GM18861 (cell line): ENCODE measurements at regions not wholly inside any gene's neighbourhood (a gene's known extent, or its start where the extent isn't known, plus 50 kb on each side); places are given as distances from the start of the nearest gene placed in this dataset.

Experiments used
- ATAC-seq: cut with Tn5 transposase; IDR thresholded peaks from one replicate; pipeline ENCODE4 v1.9.1; 2021; ENCODE audit not compliant: unreplicated experiment

DNA sequence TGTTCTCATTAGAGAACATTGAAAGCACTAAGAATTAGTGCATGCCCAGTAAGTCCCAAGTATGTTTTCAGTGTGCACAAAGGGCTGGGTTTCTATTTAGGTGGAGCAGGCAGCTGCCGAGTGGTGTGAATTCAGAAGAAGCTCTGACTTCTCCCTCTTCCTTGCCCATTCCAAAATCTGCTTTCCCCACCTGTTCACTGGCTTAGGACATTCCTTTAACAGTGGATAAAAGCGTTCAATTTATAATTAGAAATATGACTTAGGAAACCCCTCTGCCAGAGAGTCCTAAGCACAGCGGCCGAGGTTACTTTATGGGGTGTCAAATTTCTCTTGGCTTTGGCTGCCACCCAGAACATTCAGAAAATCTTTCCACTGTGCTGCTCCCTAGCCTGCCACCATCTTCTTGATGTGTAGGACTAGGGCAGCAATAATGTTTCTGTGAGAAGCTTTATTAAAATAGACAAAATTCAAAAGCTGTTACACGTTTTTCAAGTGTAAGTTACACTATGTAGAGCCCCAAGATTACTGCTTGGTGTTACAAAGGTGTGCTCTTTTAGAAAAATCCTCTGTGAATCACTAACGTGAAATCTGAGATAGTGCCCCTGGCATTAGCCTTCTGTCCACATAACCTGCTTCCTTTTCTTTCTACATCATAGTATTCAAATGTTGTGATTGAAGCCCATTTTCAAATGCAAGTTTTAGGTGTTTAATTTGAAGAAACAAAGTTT lies 191.6 kb upstream of the ANKRD50 start:
- ATAC-seq: no peak

DNA sequence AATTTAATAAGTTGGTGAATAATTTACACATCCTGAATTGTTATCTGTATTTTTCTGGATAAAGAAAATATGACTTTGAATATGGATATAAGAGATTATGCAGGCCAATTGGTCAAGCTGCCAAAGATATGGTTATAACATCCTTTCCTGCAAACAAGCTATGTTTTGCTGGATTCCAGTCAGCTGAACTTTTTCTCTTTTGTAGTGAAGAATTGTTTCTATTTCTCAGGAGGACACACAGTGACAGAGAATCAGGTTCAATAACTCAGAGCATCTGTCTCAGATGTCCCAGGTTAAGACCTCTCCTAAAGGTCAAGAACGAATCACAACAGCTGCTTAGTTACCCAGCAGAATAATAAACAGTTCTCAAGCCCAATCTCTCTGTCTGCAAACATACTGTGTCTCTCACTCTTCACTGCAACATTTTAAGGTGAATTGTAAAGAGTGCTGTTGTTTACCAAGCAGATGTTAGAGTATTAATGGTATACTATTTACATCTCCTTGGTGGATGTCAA lies 189.5 kb upstream of the ANKRD50 start:
- no peak for ATAC-seq

DNA sequence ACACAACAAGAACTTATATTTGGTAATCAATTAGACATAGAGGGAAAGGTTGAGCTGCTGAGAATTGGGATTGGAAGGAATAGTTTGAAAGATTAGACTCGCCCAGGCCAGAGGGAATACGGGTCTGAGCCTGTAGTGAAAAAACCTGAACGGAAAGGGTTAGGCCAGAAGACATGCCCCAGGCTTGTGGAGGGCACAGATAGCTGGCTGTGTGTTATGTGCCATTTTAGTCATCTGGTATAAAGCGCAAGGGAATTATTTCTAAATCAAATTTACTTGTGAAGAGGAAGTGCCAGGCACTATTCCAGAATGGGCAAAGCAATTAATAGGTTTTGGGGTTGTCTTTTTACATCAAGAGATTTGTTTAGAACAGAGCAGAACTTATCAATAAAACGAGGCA lies 187.5 kb upstream of the ANKRD50 start:
- ATAC-seq: no peak

DNA sequence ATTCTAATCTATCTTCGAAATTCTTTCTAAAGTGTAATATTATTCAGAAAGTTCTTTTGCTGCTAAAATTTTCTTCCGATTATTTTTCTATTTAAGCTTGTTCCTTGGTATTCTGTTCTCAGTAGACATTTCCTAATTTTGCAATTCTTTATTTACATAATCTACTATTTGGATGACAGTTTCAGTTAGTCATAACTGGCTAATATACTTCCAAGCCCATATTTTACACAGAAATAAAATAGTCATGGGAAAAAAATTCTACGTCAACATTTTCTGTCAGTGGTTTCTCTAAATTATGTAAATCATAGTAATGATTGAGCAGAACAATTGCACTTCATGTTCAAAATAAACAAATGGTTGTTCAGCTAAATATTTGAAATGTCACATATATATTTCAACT lies 178.0 kb upstream of the ANKRD50 start:
- no peak for ATAC-seq

DNA sequence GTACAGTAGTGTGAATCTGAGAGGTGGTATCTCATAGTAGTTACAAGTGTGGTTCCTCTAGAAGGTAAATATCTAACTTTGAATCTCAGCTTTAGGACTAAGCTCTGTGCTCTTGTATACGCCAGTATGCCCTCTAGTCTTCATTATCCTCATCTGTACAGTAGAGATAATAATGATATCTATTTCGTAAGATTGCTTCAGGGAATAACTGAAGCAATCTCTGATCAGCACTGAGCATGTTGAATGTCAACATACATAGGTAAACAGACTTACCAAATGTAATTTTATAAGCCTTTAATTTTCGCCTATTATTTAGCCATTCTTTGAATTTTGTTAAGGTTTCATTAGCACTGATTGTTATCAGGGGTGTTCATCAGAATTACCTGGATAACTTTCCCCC lies 175.2 kb upstream of the ANKRD50 start:
- no peak for ATAC-seq

DNA sequence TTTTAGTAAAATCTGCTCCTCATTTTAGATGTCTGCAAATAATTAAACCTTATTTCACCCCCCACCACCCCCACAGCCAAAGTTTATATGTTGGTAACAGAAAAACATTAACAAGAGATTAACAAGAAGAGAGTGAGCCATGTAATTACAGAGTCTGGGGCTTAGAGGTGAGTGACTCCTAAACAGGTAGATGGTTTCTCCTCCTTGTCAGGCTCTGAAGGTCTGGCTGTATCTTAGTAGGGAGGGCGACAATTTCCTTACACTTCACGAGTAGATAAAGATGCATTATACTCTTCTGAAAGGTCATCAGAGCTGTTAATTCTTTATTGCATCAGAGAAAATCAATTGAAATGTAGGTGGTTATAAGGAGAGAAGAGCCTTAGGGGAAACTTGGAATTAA lies 171.8 kb upstream of the ANKRD50 start:
- ATAC-seq: no peak

DNA sequence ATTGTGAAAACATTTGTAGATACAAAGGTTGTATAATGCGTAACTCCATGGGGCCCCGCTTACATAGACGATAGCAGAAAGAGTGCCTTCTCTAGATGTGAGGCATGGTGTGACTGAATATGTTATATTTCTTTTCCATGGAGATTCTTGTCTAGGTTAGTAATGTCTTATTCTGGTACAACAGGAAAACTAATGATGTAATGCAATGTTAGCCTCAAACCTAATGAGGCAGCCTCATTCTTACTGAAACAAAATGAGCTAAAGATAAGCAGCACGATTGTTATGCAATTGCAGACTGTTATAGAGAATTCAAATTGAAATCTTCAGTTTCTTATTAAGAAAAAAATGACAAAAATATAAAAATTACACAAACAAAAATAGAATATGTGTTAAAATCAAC lies 171.1 kb upstream of the ANKRD50 start:
- ATAC-seq: no peak

DNA sequence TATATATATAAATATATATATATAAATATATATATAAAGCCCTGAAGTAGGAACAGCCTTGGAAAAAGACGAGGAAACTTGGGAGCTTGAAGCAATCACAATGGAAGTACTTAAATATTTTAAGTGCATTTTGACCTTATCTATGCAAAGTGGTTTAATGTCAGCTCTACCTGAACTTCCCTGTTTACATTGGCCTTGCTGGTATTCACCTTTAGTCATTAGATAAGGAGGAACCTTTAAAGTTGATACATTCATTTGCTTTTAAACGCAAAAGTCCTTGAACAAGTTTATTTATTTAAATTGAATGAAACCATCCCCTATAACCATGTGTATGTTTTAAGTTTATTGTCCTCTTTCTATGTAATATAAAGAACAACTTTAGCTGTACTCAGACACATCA lies 166.7 kb upstream of the ANKRD50 start:
- ATAC-seq: no peak

DNA sequence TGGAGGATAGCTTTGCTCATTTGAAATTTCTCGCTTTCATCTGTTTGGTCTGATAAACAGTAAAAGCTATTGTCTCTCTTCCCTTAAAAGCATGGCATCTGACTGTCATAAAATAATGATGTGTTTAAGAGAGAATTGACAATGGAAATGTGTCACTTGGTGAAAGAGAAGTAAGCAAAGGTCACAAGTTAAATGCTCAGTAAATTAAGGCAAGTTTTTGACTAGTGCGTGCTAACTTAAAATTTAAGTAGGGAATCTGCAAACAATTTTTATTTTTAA lies 161.6 kb upstream of the ANKRD50 start:
- no peak for ATAC-seq

DNA sequence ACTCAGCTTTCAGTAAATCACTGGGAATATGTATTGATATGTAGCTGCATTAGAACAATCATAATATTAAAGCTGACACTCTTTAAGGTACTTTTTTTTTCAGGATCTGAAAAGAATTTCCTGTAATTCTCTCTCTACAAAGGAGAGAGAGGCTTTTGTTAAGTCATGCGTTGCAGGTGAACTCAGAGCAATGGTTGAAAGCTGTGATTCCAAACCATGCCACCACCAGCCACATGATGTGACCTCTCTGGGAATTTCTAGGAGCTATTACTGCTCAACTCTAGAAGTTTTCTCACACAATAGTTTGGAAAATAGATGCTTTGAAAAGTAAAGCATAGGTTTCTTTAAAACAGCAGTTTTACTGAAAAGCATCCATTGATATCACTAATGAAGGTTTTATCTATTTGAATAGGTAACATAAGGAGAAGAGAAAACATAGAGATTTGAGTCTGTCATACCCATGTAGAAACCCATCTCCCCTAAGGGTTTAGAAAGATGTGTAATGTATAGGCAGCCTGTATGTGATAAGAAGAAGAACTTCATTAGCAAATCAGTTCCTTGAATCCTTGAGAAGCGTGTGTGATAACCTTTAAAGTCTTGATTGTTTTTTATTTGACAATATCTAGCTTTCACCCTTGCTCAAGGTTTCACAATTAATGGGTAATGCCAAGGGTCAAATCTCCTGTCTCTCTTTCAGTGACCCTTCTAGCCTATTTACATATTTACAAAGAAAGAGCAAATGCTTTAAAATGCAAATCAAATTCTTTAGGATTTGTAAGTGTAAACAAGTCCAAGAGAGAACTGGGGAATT lies 161.0 kb upstream of the ANKRD50 start:
- no peak for ATAC-seq

DNA sequence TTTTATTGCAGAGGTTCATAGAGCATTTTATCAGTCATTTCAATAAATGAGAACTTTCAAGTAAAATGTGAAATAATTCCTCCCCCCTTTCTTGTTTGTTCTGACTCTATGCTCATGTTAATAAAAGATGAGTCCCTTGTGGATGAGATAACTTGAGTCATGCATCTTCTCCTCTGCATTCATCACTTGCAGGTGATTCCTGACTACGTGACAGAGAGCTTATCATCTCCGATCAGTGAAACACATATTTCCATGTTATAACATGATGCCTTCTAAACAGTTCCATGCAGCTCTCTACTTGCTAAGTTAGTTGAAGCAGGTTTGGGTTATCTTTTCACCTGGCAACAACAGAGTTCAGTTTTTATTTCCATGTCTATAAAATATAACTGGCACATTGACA lies 160.1 kb upstream of the ANKRD50 start:
- ATAC-seq: no peak

DNA sequence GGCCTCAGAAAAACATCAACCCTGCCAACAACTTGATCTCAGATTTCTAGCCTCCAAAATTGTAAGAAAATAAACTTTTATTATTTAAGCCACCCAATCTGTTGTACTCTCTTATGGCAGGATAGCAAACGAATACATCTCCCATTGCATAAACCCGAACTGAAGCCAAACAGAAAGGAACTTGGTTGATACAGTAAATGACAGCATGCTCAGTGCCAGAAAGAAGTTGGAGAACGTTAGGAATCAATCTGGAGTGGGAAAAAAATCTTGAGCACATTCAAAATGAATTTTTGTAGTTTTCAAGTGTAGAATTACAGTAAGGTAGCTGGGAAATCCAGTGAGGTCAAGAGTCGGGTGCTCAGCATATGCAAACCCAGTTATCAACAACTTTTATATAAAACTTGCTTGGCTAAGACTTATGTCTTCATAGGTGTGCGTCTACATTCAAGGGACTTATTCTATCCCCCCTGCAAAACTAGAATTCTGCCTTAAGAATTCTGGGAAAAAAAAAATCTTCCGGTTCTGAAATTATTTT lies 157.5 kb upstream of the ANKRD50 start:
- no peak for ATAC-seq

DNA sequence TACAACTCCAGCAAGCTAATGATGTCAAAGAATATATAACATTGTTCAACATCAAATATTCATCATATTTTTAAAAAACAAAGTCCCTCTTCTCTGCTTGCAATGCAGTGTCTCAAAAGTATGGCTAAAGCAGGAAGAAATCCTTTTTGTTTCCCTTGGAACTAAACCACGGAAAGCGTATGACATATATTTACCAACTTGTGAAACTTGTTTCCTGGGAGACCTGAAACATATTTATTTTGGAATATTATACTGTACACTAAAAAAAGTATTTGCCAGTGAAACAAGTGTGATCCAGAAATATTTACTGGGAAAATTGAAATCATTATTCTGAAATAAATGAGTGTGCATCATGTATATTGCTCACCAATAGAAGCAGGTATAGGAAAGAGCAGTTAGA lies 156.0 kb upstream of the ANKRD50 start:
- no peak for ATAC-seq

DNA sequence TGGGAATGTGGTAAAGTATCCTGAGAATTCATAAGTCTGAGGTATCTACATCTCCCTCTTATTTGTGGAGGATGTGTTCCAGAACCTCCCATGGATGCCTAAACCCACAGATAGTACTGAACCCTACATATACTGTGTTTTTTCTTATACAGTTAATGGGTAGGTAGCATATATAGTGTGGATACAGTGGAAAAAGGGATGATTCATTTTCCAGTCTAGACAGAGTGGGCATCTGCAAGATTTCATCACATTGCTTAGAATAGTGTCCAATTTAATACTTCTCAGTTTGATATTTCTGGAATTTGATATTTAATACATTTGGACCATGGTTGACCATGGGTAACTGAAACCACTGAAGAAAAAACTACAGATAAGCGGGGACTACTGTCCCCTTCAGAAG lies 155.0 kb upstream of the ANKRD50 start:
- ATAC-seq: no peak

DNA sequence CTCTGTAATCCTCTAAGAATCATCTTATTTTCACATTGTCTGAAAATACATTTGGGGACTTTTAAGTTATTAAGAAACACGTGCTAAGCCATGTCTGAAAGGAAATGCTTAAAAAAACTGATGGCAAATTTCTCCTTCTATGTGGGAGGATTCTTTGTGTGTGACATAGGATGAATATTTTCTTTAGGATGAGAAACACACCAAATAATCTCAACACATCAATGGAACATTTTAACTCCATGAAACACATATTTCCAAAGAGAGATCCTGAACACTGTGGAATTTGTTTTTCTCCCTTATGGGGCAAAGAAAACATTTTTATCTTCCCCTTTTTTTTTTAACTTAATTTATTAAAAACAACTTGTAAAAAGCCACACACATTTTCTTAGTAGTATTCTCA lies 153.8 kb upstream of the ANKRD50 start:
- ATAC-seq: no peak

DNA sequence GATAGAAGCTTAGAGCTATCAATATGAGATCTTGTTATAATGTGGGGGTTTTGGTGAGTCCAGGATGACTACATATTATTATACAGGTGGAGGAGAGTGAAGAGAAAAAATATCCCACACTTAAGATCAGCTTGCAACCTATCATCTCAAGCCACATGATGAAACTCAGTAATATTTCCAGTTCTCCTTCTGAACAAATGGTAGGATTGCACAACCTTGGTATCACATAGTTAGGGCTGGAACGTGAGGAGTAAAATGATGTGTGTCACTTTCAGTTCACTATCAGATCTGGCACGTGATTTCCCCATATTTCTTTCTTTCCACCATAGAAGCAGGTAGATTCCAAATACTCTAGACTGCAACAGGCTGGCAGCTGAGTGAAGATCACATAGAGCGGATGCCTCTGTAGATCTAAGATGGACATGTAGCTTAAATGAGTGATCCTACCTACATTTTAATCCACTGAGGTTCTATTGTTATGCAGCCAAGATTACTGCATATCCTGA lies 150.6 kb upstream of the ANKRD50 start:
- no peak for ATAC-seq

DNA sequence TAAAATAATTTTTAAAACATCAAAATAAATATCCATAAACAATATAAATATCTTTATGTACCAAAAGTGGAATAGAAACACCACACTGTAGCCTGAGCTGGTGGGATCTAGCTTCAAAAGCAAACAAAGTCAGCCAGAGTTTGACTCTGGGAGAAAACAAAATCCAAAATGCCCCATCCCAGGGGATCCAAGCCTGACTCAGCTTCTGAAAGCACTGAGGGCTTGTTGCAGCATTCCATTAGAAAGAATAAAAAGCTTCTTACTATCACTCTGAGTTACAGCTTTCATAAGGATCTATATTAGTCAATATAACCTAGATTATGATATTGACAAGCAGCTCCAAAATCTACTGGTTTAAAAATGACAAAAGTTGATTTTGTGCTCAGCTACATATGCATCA lies 149.7 kb upstream of the ANKRD50 start:
- ATAC-seq: no peak

DNA sequence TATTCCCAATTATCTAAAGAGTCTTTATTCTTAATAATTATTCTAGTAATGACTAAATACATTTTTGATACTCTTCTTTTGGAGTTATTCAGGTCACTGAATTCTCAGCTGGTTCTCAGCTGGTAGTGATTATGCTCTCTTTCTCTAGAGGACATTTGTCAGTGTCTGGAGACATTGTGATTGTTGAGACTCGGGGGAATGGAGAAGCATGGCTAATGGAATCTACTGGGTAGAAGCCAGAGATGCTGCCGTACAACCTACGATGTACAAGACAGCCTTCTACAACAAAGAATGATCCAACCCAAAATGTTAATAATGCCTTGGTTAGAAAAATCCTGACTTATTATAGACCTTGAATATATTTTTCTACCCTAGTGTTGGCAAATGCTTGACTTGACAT lies 149.2 kb upstream of the ANKRD50 start:
- ATAC-seq: no peak

DNA sequence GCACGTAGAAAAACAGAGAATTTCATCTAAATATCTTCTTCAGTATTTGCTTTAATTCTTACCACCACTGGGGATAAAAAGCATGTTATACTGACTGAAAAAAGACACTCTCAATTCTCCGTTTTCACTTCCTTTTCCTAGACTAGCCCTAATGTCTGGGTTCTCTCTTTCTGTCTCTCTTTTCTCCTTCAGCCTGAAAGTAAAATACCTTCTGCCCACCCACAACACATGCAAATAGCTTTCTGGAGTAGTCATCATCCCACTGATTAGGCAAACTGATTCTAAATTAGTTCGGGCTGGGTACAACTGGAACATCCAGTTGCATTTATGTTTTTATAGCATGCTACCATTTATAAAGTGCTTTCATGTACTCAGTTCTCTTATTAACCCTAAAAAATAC lies 142.4 kb upstream of the ANKRD50 start:
- peak; percentile 61 for ATAC-seq

DNA sequence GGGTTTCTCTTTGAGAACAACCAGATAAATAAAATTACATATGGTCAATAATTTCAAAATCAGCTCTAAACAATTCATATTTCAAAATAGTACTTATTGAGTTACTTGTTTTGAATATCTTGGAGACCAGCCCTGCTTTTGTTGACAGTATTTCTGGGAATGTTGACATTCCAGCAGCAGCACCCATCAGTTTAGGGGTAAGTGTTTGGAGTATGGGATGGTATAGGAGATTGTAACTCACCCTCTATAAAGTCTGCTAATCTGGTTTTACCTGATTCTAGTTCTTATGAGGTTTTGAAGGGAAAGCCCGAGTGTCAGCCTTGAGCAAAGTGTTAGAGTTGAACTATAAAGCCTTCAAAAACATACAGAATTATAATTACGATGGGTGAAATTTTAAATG lies 139.2 kb upstream of the ANKRD50 start:
- ATAC-seq: no peak

DNA sequence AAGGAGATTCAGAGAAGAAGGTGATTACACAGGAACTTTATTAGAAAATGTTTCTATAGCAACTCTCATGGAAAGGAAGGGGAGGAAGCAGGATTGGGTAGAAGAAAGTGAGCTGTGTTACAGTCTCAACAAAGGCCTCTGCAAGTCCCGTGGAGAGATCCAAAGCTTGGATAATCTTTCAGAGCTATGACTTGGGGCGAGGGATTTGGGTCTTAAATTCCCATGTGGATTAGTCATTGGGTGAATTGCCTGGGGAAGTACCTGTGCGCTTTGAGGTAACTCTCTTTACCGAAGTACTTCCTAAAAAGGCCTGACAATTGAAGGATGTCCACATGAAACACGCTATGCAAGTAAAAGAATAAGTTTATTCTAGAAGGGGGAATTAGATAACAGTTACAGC lies 133.8 kb upstream of the ANKRD50 start:
- ATAC-seq: no peak

DNA sequence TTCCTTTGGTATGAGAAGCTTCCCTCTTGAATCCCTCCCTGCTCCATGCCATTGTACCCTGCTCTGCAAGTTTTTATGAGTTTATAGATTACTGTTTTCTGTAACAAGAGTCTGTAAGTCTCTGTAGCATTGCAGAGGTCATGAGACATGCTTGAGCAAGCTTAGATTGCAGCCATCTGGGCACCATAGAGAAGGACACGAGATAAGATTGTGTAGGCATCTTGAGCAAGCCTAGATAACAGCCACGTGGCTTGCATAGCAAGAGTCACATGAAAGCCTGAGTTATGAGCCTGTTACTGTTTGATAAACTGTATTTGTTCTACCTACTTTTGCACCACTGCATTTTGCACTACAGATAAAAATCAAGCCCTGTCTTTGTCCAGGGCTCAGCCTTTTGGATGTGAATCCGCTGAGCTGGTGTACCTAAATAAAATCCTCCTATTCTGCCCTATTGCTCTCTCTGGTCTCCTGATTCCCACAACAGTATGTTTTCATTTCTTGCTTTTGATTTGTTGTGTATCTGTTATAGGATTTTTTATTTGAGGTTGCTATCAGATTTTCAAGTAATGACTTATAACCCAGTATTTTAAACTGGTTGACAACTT lies 127.4 kb upstream of the ANKRD50 start:
- ATAC-seq: no peak
